ENCODE measurements at regions not wholly inside any gene's neighbourhood (a gene's known extent, or its start where the extent isn't known, plus 50 kb on each side); places are given as distances from the start of the nearest gene placed in this dataset.
"Not testable (repeated sequence)": the region's sequence is repeated elsewhere in the genome, so short reads cannot be mapped to it uniquely, and the experiment has no call there.

DNA sequence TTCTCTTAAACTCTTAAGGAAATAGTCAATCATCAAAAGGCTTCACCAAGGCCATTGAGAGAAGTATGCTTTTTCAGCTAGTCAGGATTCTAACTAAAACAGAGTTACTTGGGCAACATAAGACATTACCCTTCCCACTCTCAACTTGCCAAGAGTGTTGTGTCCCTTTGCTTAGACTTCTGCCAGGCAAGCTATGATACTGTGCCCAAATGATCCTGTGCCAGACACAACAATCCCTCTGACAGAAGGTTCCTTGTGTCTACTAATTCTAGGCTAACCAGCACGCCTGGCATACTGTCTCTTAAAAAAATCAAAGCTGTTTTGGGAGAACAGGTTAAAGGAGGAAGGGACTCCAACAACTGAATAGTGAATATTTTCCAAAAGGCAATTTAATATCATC is 750.6 kb downstream of the CDY1 start:
- DNase-seq (ENCODE audit: extremely low read depth, low read depth): not testable (repeated sequence)

DNA sequence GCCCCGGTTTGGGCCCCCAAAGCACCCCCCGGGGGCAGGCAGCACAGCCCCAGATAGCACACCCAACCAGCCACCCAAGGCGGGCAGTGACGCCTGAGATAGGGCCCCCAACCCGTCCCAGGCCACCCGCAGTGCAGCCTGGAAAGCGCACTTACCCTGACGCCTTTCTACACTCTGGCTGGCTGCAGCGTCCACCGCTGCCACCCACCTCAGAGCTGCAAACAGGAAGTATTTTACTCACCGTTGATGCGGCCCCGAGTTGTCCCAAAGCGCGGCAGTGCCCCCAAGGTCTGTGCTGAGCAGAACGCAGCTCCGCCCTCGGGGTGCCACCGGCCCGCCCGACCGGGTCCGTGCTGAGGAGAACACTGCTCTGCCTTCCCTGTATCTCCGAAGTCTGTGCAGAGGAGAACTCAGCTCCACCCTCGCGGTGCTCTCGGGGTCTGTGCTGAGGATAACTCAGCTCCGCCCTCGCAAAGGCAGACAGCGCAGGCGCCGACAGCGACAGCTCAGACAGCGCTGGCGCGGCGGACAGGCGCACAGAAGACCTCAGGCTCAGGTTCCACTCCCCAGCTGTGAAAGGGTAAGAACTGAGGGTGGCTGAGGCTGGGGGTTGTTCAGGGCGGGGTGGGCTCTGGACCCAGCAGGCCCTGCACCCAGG is 786.9 kb downstream of the CDY1 start:
- no peak for DNase-seq (ENCODE audit: extremely low read depth, low read depth)

DNA sequence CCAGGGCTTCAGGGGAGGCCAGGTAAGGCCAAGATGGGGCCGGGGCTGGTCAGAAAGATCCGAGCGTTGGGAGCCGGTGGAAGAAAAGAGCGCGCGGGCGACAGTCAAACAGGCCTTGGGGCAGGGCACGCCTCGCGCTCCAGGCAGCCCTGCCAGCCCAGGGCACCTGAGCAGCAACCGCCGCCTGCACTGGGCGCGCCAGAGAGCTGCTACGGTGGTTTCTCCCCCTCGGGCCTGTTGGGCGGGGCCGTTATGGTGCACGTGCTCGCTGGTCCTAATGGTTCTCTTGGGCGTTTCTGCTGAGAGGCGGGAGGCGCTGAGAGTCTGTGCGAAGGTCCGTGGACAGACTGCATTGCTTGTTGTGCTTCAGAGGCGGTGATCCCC is 787.4 kb downstream of the CDY1 start:
- no peak for DNase-seq (ENCODE audit: extremely low read depth, low read depth)

Small RNA genes in the stretch of these regions (small RNA-seq; reads per million reads assigned to genes)
- gene AC024067.1 (0 reads per million in 2 experiments), gene RF00156 (0 to 0.04 reads per million in 2 experiments), gene RNU6-1314P (0 reads per million in 2 experiments)

Measured in NCI-H460 (cell line).